MV-4-11 (cell line): ENCODE measurements at regions not wholly inside any gene's neighbourhood (a gene's known extent, or its start where the extent isn't known, plus 50 kb on each side); places are given as distances from the start of the nearest gene placed in this dataset.

Experiments used
- DNase-seq: peaks from one replicate; lab custom pipeline; 2025; lab: John Stamatoyannopoulos, UW

GRCh38 chr11:116413301-116414242 is 359.2 kb downstream of the BUD13 start:
- no peak for DNase-seq

- DNase-seq = no peak
Measured at GRCh38 chr11:116412118-116412889, 360.5 kb downstream of the BUD13 start.

GRCh38 chr11:116409238-116409637 is 363.5 kb downstream of the BUD13 start:
- DNase-seq = no peak

GRCh38 chr11:116406042-116406441 is 366.7 kb downstream of the BUD13 start:
- DNase-seq = no peak

- DNase-seq = no peak
Measured at GRCh38 chr11:116404462-116404798, 368.4 kb downstream of the BUD13 start.

GRCh38 chr11:116403794-116404461 is 368.9 kb downstream of the BUD13 start:
- DNase-seq = no peak

- DNase-seq = no peak
Measured at GRCh38 chr11:116400081-116400480, 372.7 kb downstream of the BUD13 start.

GRCh38 chr11:116397602-116398084 is 375.1 kb downstream of the BUD13 start:
- DNase-seq = no peak

GRCh38 chr11:116396331-116396730 is 376.5 kb downstream of the BUD13 start:
- DNase-seq = no peak

GRCh38 chr11:116394022-116394421 is 378.8 kb downstream of the BUD13 start:
- no peak for DNase-seq

GRCh38 chr11:116390963-116391362 is 381.8 kb downstream of the BUD13 start:
- DNase-seq = no peak

- DNase-seq = no peak
Measured at GRCh38 chr11:116388146-116388545, 384.6 kb downstream of the BUD13 start.

GRCh38 chr11:116387641-116388040 is 385.1 kb downstream of the BUD13 start:
- no peak for DNase-seq

GRCh38 chr11:116386118-116386699 is 386.6 kb downstream of the BUD13 start:
- no peak for DNase-seq

GRCh38 chr11:116384876-116385275 is 387.9 kb downstream of the BUD13 start:
- no peak for DNase-seq

- DNase-seq = no peak
Measured at GRCh38 chr11:116384407-116384806, 388.4 kb downstream of the BUD13 start.

GRCh38 chr11:116379185-116379828 is 393.5 kb downstream of the BUD13 start:
- peak; percentile 23 for DNase-seq

GRCh38 chr11:116376547-116376946 is 396.2 kb downstream of the BUD13 start:
- DNase-seq = no peak

GRCh38 chr11:116376054-116376453 is 396.7 kb downstream of the BUD13 start:
- no peak for DNase-seq

GRCh38 chr11:116375221-116375620 is 397.6 kb downstream of the BUD13 start:
- no peak for DNase-seq

- no peak for DNase-seq
Measured at GRCh38 chr11:116374085-116374484, 398.7 kb downstream of the BUD13 start.
